HG03064 (cell line): ENCODE measurements at regions not wholly inside any gene's neighbourhood (a gene's known extent, or its start where the extent isn't known, plus 50 kb on each side); places are given as distances from the start of the nearest gene placed in this dataset.
"Not testable (repeated sequence)": the region's sequence is repeated elsewhere in the genome, so short reads cannot be mapped to it uniquely, and the experiment has no call there.

Source experiments
- ATAC-seq: cut with Tn5 transposase; IDR thresholded peaks from one replicate; pipeline ENCODE4 v1.9.1; 2021; ENCODE audit warnings: low read depth; ENCODE audit not compliant: unreplicated experiment

- peak; percentile 74 for ATAC-seq
Measured at GRCh38 chr7:81887098-81888090, 117.5 kb upstream of the HGF start.

GRCh38 chr7:81886211-81886764 lies 116.4 kb upstream of the HGF start:
- ATAC-seq = no peak

DNA sequence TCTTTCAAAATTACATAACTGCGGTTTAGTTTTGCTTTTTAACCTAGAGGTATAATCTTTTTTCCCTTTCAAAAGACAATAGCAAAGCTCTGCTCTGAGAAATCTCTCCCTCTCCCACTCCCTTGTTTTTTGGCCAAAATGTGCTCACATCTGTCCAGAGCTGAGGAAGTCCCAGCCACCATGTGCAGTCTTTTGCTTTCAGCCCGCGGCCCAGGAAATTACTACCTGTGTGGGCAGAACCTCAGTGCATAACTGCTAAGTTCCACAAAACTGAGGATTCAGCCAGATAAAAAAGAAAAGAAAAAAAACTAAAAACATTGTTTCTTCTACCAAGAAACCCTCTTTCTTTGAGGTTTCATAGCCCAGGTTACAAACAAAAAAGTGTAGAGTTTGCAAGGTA lies 115.0 kb upstream of the HGF start:
- no peak for ATAC-seq

DNA sequence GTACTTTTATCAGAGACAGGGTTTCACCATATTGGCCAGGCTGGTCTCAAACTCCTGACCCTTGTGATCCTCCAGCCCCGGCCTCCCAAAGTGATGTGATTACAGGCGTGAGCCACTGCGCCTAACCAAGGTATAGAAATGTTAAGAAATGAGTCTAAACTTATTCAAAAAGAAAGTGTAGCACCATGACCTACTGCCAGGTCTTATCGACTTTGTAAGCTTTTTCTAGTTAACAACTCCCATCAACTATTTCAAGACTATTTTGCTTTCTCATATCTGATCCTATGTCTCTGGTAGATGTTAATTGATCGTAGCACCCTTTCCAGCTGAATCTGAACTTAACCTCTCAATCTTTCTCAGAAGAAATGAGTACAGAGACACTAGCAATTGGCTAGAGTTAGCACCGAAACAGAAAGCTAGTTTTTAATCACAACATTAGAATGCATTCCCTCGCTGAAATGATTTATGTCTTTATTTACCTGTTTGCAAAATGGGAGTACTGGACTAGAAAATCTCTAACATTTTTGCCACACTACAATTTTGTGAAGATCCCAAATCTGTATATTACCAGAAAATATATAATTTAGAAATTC lies 114.0 kb upstream of the HGF start:
- ATAC-seq = peak; percentile 50

GRCh38 chr7:81882086-81882485 lies 112.2 kb upstream of the HGF start:
- no peak for ATAC-seq

DNA sequence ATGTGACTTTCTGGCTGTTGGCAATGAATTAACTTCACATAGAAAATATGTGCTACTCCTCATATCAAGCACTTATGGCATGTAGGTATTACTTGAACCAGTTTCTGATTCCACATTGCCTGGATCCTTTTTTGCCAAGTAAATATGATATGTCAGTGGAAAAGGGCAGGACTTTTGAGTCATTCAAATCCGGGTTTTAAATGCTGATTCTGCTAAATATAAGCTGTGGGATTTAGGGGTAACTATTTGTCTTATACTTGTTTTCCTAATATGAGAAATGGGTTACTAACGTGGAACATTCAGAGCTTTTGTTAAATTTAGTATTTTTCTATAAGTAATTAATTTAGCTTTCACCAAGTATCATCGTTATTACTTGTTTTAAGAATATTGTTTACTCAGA lies 108.0 kb upstream of the HGF start:
- ATAC-seq = no peak

DNA sequence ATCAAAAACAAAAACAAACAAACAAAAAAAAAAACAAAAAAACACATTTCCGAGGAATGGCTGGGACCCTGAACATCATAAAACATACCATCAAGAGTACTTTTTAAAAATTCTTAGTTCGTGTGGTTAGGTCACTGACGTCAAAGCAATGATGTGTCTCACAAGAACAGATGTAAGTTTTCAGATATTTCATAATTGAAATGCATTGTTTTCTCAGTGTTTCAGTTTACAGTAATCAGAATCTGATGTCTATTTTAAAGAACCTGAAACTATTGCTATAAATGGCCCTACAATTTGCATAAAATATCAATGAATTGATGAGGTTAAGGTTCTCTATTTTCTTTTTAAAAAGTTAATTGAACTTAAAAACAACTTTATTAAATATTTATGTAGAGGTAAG lies 103.7 kb upstream of the HGF start:
- no peak for ATAC-seq

DNA sequence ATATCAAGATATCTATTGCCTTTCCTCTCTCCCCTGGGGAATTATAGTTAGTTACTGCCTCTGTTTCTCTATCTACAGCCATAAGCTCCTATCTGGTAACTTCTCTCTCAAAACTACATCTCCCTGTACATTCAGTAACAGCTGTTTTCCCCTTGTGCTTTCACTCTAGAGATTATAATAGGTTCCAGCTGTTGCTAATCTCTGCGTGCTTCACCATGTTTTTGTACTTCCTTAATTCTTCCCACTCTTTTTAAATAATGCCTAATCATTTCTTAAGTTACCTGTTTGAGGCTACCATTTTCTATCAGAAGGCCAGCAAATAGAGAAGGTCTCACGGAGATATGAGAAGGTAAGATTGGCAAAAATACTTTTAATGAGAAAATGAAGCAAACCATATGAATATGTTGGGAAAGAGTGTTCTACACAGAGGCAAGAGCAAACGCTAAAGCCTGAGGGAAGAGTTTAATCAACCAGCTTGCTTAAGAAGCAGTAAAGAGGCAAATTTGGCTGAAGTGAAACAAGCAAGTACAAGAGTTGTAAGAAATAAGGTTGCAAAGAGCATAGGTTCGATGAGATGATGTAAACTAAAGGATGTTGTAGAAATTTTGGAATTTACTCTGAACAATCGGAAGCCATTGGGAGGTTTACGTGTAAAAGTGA lies 101.9 kb upstream of the HGF start:
- no peak for ATAC-seq

- ATAC-seq = no peak
Measured at GRCh38 chr7:81870608-81871007, 100.8 kb upstream of the HGF start.

GRCh38 chr7:81869670-81870069 lies 99.8 kb upstream of the HGF start:
- no peak for ATAC-seq

DNA sequence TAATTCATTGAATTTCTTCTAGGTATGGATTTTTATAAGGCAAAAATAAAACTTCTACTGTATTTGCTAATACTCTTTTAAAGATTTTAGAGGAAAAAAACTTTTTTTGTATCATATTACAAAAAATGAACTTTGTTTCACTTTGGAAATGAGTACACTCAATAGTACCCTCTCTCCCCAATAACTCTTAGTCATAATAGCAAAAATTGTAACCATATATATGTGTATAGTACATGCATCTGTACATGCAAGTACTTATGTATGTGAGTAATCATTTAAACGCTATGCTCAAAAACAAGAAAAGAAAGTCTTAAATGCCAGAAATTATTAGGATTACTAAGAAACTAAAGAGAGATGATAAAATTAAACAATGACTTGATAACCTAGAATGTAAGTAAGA lies 95.9 kb upstream of the HGF start:
- no peak for ATAC-seq

DNA sequence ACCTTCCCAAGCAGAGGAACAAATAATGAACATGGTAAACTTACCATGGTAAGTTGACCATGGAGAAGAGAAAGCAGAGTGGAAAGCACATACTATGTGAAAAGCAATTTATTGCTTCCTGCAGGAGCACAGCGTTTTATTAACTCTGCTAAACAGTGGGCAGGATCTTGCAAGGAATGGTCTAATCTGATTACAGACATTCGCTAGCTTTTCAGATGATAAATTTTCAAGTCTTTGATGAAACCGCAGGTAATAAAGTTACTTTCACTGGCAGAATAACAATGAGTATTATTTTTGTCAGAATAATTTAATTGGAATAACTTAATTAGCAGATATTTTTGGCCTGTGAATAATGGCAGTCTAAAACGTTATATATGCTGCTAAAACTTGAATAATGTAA lies 89.6 kb upstream of the HGF start:
- no peak for ATAC-seq

- ATAC-seq = not testable (repeated sequence)
Measured at GRCh38 chr7:81858820-81859219, 89.0 kb upstream of the HGF start.

DNA sequence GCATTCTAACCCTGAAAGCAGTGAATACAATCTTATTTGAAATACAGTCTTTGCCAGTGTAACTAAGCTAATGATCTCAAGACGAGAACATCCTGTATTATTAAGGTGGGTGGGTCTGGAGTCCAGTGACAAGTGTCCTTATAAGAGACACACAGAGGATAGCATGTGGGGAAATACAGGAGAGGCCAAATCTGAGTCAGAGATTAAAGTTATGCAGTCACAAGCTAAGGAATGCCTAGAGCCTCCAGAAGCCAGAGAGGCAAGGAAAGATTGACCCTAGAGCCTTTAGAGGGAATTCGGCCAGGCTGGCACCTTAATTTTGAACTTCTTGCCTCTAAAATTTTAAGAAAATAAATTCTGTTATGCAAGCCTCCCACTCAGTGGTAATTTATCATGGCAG lies 87.5 kb upstream of the HGF start:
- ATAC-seq = no peak

GRCh38 chr7:81854518-81854917 lies 84.7 kb upstream of the HGF start:
- ATAC-seq = no peak

- ATAC-seq = no peak
Measured at GRCh38 chr7:81852701-81853100, 82.9 kb upstream of the HGF start.

GRCh38 chr7:81851413-81851812 lies 81.6 kb upstream of the HGF start:
- ATAC-seq = no peak

- ATAC-seq = peak; percentile 69
Measured at GRCh38 chr7:81846398-81846797, 76.6 kb upstream of the HGF start.

DNA sequence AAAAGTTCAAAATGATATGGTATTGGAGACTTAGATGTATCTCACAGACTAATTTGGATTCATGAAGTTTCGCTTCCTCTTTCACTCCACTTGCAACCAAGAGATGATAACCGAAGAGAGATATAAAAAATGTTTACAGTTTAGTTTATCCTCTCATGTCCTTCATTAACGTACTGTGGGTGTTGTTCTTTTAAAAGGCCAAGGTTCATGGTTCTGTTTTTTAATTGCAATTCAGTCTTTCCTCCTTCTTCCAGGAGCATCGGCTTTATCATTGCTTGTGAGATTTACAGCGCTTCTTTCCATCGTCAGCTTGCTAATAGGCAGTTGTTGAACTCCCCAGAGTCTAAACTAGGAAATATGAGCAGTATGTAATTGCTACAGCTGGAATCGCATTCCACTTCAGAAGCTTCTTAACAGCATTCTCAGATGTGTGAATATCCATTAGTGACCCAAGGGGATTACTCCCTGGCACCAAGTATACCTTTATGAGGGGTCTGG lies 75.9 kb upstream of the HGF start:
- peak; percentile 79 for ATAC-seq

DNA sequence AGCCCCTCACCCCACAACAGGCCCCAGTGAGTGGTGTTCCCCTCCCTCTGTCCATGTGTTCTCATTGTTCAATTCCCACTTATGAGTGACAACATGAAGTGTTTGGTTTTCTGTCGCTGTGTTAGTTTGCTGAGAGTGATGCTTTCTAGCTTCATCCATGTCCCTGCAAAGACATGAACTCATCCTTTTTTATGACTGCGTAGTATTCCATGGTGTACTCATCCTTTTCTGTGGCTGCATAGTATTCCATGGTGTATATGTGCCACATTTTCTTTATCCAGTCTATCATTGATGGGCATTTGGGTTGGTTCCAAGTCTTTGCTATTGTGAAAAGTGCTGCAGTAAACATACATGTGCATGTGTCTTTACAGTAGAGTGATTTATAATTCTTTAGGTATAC lies 73.8 kb upstream of the HGF start:
- ATAC-seq = not testable (repeated sequence)

DNA sequence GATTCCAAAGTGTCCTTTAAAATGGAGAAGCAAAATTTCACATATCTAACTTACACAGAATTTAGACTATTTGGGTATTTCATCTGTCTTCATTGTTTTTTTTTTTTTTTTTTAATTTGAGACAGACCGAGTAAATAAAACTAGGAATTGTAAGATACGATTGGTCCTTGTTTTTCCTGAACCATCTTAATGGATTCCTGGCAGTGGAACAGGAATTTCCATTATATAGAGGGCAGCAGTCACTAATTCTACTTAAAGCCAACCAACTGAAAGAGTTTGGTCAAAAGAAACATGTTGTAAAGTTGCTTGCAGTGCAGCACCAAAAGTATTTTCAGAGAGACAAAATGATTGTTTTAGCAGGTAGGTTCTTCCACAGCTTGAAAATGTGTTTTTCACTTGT lies 72.5 kb upstream of the HGF start:
- ATAC-seq = no peak
